GM23338 (cell line): ENCODE measurements at regions not wholly inside any gene's neighbourhood (a gene's known extent, or its start where the extent isn't known, plus 50 kb on each side); places are given as distances from the start of the nearest gene placed in this dataset.

ENCODE experiments used
- CREB1 ChIP-seq: fragments of 250-450 bp; sonication (Bioruptor Pico); IDR thresholded peaks from 2 replicates; pipeline ENCODE4 v1.5.0; 2020; ENCODE audit warnings: low read depth, mild to moderate bottlenecking, moderate library complexity
- EZH2 ChIP-seq: fragments of 200-600 bp; sonication (generic); IDR thresholded peaks from one replicate; pipeline ENCODE4 v1.8.0; 2017; ENCODE audit warnings: antibody characterized with exemption, mild to moderate bottlenecking, low read depth; ENCODE audit not compliant: unreplicated experiment
- JUNB ChIP-seq: IDR thresholded peaks from one replicate; pipeline ENCODE4 v1.6.1; 2016; ENCODE audit warnings: antibody characterized with exemption; ENCODE audit not compliant: unreplicated experiment
- NANOG ChIP-seq: IDR thresholded peaks from 2 replicates; pipeline ENCODE4 v1.6.1; 2016; ENCODE audit warnings: antibody characterized with exemption, borderline replicate concordance
- POLR2AphosphoS5 ChIP-seq: IDR thresholded peaks from 2 replicates; pipeline ENCODE4 v1.6.1; 2016; ENCODE audit warnings: antibody characterized with exemption, low read depth
- STAT1 ChIP-seq: IDR thresholded peaks from one replicate; pipeline ENCODE4 v1.6.1; 2016; ENCODE audit warnings: antibody characterized with exemption; ENCODE audit not compliant: unreplicated experiment
- TF ChIP-seq, protein P1 (sequence below), 2 experiments: fragments of 200-600 bp in 1 of 2; sonication (generic) in 1 of 2; conservative IDR thresholded peaks; 2 replicates each; pipeline versions ENCODE4 v1.5.1 to v1.6.1; 2016 to 2017; ENCODE audit warnings: antibody characterized with exemption in 2 of 2, low read depth in 2 of 2, mild to moderate bottlenecking in 2 of 2, moderate library complexity in 1 of 2
- TF ChIP-seq, protein P2 (sequence below): IDR thresholded peaks from one replicate; pipeline ENCODE4 v1.6.1; 2018; ENCODE audit warnings: antibody characterized with exemption; ENCODE audit not compliant: unreplicated experiment

DNA sequence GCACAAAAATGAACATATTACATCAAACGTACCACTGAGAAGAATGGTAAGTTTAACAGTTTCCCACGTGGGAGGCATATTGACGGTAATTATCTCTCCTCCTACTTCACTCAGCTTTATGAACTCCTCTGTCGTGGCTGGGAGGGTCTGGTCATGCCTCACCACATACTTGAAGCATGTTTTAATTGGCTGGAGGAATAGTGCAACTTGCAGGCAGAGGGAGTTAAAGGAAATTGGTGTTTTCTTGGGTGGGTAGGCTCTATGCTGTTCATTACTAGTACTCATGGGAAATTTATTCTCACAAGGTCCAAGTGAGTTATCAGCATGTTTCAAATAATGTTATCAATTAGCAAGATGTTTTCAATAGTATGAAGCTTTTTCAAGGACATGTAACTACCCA lies 767.0 kb downstream of the PLCL1 start:
- TF ChIP-seq NANOG (no peak), JUNB (no peak), EZH2 (no peak), CREB1 (CRISPR knock-in tag) (no peak), POLR2AphosphoS5 (no peak), STAT1 (no peak)
- TF ChIP-seq, protein P1, sequence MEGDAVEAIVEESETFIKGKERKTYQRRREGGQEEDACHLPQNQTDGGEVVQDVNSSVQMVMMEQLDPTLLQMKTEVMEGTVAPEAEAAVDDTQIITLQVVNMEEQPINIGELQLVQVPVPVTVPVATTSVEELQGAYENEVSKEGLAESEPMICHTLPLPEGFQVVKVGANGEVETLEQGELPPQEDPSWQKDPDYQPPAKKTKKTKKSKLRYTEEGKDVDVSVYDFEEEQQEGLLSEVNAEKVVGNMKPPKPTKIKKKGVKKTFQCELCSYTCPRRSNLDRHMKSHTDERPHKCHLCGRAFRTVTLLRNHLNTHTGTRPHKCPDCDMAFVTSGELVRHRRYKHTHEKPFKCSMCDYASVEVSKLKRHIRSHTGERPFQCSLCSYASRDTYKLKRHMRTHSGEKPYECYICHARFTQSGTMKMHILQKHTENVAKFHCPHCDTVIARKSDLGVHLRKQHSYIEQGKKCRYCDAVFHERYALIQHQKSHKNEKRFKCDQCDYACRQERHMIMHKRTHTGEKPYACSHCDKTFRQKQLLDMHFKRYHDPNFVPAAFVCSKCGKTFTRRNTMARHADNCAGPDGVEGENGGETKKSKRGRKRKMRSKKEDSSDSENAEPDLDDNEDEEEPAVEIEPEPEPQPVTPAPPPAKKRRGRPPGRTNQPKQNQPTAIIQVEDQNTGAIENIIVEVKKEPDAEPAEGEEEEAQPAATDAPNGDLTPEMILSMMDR (conservative IDR thresholded peaks at IDR 0.05; ENCODE audit: low read depth in 2 of 2): no peak
- TF ChIP-seq, protein P2, sequence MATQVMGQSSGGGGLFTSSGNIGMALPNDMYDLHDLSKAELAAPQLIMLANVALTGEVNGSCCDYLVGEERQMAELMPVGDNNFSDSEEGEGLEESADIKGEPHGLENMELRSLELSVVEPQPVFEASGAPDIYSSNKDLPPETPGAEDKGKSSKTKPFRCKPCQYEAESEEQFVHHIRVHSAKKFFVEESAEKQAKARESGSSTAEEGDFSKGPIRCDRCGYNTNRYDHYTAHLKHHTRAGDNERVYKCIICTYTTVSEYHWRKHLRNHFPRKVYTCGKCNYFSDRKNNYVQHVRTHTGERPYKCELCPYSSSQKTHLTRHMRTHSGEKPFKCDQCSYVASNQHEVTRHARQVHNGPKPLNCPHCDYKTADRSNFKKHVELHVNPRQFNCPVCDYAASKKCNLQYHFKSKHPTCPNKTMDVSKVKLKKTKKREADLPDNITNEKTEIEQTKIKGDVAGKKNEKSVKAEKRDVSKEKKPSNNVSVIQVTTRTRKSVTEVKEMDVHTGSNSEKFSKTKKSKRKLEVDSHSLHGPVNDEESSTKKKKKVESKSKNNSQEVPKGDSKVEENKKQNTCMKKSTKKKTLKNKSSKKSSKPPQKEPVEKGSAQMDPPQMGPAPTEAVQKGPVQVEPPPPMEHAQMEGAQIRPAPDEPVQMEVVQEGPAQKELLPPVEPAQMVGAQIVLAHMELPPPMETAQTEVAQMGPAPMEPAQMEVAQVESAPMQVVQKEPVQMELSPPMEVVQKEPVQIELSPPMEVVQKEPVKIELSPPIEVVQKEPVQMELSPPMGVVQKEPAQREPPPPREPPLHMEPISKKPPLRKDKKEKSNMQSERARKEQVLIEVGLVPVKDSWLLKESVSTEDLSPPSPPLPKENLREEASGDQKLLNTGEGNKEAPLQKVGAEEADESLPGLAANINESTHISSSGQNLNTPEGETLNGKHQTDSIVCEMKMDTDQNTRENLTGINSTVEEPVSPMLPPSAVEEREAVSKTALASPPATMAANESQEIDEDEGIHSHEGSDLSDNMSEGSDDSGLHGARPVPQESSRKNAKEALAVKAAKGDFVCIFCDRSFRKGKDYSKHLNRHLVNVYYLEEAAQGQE: no peak
